ENCODE measurements at regions not wholly inside any gene's neighbourhood (a gene's known extent, or its start where the extent isn't known, plus 50 kb on each side); places are given as distances from the start of the nearest gene placed in this dataset.

DNA sequence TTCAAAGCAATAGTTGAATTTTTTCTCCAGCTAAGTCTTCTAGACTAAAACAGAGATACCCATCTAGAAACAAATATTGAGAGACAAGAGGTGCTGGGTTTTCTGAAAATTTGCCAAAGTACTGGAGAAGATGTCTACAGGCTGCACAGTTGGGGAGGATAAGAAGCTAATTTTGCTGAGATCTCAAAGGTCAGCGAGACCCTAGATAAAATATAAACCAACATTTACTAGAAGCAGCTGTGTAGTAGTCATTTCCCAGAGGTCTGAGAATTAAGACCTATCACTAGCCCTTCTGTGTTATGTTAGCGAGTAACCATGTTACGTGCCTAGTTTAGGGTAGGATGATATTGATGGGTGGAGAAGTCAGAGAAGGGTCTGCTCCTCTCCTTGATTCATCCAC lies 208.5 kb upstream of the TNC start:
- H3K27me3 Mint-ChIP-seq (ENCODE audit: low read depth), result no peaks in the 10 kb centered on the region; the same call in 1 of the 2 replicates

More for the DNA sequence above, 208.5 kb upstream of the TNC start:
- H3K4me1 Mint-ChIP-seq, result no peaks in the 10 kb centered on the region
- H3K27ac Mint-ChIP-seq, result no peak overlapping the region
- H3K36me3 Mint-ChIP-seq, result no peaks in the 10 kb centered on the region
- DNase-seq (ENCODE audit: low spot score) (no peak), ATAC-seq (no peak)
- H3K4me3 Mint-ChIP-seq, result no peak overlapping the region
- ChIA-PET POLR2A (no interaction called here), CTCF (no interaction called here)
- no peaks in the 10 kb centered on the region for H3K9me3 Mint-ChIP-seq
- TF ChIP-seq, protein P1, sequence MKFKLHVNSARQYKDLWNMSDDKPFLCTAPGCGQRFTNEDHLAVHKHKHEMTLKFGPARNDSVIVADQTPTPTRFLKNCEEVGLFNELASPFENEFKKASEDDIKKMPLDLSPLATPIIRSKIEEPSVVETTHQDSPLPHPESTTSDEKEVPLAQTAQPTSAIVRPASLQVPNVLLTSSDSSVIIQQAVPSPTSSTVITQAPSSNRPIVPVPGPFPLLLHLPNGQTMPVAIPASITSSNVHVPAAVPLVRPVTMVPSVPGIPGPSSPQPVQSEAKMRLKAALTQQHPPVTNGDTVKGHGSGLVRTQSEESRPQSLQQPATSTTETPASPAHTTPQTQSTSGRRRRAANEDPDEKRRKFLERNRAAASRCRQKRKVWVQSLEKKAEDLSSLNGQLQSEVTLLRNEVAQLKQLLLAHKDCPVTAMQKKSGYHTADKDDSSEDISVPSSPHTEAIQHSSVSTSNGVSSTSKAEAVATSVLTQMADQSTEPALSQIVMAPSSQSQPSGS (CRISPR knock-in tag; IDR thresholded peaks at IDR 0.05; ENCODE audit: borderline replicate concordance, low read depth), result no peak
- TF ChIP-seq SMAD3 (CRISPR knock-in tag; IDR thresholded peaks at IDR 0.05; ENCODE audit: borderline replicate concordance) (no peak), IRF2 (CRISPR knock-in tag; IDR thresholded peaks at IDR 0.05; ENCODE audit: borderline replicate concordance, low read depth) (no peak), ELF4 (CRISPR knock-in tag; IDR thresholded peaks at IDR 0.05; ENCODE audit: low read depth) (no peak), FOXJ3 (CRISPR knock-in tag; IDR thresholded peaks at IDR 0.05; ENCODE audit: borderline replicate concordance) (no peak), SMAD4 (CRISPR knock-in tag; IDR thresholded peaks at IDR 0.05) (no peak), ZNF317 (CRISPR knock-in tag; IDR thresholded peaks at IDR 0.05; ENCODE audit: borderline replicate concordance, low read depth) (no peak), ZNF416 (CRISPR knock-in tag; IDR thresholded peaks at IDR 0.05) (no peak), CBFB (CRISPR knock-in tag; IDR thresholded peaks at IDR 0.05; ENCODE audit: low read depth) (no peak), TP53 (CRISPR knock-in tag; IDR thresholded peaks at IDR 0.05) (no peak)
- TF ChIP-seq, protein P2, sequence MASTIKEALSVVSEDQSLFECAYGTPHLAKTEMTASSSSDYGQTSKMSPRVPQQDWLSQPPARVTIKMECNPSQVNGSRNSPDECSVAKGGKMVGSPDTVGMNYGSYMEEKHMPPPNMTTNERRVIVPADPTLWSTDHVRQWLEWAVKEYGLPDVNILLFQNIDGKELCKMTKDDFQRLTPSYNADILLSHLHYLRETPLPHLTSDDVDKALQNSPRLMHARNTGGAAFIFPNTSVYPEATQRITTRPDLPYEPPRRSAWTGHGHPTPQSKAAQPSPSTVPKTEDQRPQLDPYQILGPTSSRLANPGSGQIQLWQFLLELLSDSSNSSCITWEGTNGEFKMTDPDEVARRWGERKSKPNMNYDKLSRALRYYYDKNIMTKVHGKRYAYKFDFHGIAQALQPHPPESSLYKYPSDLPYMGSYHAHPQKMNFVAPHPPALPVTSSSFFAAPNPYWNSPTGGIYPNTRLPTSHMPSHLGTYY (CRISPR knock-in tag; IDR thresholded peaks at IDR 0.05), result no peak
- TF ChIP-seq, protein P3, sequence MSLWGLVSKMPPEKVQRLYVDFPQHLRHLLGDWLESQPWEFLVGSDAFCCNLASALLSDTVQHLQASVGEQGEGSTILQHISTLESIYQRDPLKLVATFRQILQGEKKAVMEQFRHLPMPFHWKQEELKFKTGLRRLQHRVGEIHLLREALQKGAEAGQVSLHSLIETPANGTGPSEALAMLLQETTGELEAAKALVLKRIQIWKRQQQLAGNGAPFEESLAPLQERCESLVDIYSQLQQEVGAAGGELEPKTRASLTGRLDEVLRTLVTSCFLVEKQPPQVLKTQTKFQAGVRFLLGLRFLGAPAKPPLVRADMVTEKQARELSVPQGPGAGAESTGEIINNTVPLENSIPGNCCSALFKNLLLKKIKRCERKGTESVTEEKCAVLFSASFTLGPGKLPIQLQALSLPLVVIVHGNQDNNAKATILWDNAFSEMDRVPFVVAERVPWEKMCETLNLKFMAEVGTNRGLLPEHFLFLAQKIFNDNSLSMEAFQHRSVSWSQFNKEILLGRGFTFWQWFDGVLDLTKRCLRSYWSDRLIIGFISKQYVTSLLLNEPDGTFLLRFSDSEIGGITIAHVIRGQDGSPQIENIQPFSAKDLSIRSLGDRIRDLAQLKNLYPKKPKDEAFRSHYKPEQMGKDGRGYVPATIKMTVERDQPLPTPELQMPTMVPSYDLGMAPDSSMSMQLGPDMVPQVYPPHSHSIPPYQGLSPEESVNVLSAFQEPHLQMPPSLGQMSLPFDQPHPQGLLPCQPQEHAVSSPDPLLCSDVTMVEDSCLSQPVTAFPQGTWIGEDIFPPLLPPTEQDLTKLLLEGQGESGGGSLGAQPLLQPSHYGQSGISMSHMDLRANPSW (CRISPR knock-in tag; conservative IDR thresholded peaks at IDR 0.05; ENCODE audit: low read depth), result no peak
- TF ChIP-seq, protein P4, sequence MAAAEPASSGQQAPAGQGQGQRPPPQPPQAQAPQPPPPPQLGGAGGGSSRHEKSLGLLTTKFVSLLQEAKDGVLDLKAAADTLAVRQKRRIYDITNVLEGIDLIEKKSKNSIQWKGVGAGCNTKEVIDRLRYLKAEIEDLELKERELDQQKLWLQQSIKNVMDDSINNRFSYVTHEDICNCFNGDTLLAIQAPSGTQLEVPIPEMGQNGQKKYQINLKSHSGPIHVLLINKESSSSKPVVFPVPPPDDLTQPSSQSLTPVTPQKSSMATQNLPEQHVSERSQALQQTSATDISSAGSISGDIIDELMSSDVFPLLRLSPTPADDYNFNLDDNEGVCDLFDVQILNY (CRISPR knock-in tag; IDR thresholded peaks at IDR 0.05), result no peak
- TF ChIP-seq, protein P5, sequence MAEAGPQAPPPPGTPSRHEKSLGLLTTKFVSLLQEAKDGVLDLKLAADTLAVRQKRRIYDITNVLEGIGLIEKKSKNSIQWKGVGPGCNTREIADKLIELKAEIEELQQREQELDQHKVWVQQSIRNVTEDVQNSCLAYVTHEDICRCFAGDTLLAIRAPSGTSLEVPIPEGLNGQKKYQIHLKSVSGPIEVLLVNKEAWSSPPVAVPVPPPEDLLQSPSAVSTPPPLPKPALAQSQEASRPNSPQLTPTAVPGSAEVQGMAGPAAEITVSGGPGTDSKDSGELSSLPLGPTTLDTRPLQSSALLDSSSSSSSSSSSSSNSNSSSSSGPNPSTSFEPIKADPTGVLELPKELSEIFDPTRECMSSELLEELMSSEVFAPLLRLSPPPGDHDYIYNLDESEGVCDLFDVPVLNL (CRISPR knock-in tag; IDR thresholded peaks at IDR 0.05; ENCODE audit: borderline replicate concordance, low read depth), result no peak
- TF ChIP-seq, protein P6, sequence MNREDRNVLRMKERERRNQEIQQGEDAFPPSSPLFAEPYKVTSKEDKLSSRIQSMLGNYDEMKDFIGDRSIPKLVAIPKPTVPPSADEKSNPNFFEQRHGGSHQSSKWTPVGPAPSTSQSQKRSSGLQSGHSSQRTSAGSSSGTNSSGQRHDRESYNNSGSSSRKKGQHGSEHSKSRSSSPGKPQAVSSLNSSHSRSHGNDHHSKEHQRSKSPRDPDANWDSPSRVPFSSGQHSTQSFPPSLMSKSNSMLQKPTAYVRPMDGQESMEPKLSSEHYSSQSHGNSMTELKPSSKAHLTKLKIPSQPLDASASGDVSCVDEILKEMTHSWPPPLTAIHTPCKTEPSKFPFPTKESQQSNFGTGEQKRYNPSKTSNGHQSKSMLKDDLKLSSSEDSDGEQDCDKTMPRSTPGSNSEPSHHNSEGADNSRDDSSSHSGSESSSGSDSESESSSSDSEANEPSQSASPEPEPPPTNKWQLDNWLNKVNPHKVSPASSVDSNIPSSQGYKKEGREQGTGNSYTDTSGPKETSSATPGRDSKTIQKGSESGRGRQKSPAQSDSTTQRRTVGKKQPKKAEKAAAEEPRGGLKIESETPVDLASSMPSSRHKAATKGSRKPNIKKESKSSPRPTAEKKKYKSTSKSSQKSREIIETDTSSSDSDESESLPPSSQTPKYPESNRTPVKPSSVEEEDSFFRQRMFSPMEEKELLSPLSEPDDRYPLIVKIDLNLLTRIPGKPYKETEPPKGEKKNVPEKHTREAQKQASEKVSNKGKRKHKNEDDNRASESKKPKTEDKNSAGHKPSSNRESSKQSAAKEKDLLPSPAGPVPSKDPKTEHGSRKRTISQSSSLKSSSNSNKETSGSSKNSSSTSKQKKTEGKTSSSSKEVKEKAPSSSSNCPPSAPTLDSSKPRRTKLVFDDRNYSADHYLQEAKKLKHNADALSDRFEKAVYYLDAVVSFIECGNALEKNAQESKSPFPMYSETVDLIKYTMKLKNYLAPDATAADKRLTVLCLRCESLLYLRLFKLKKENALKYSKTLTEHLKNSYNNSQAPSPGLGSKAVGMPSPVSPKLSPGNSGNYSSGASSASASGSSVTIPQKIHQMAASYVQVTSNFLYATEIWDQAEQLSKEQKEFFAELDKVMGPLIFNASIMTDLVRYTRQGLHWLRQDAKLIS (CRISPR knock-in tag; IDR thresholded peaks at IDR 0.05; ENCODE audit: borderline replicate concordance), result no peak
- TF ChIP-seq, protein P7, sequence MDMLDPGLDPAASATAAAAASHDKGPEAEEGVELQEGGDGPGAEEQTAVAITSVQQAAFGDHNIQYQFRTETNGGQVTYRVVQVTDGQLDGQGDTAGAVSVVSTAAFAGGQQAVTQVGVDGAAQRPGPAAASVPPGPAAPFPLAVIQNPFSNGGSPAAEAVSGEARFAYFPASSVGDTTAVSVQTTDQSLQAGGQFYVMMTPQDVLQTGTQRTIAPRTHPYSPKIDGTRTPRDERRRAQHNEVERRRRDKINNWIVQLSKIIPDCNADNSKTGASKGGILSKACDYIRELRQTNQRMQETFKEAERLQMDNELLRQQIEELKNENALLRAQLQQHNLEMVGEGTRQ (CRISPR knock-in tag; IDR thresholded peaks at IDR 0.05), result no peak
